A549 (cell line): ENCODE measurements at regions not wholly inside any gene's neighbourhood (a gene's known extent, or its start where the extent isn't known, plus 50 kb on each side); places are given as distances from the start of the nearest gene placed in this dataset.

Experiments used
- ATAC-seq, 2 experiments: fragments of 200-7000 bp in 1 of 2; fragments of >200 bp in 1 of 2; cut with Nextera tagmentation in 1 of 2; cut with Tn5 transposase in 1 of 2; 3 replicates each; pipeline versions ENCODE4 v1.8.0 to v1.9.1; 2018 to 2020; ENCODE audit warnings: mild to moderate bottlenecking in 1 of 2, moderate library complexity in 1 of 2
- CTCF ChIA-PET: fragments of 300-600 bp; sonication (Branson Sonifier 250); formaldehyde crosslinking; extraction: SDS; loops from one replicate; lab custom pipeline; 2021; ENCODE audit warnings: antibody characterized with exemption, inconsistent platforms; lab: Yijun Ruan, JAX
- POLR2A ChIA-PET: fragments of 350-600 bp; formaldehyde crosslinking; extraction: SDS; loops from one replicate; lab custom pipeline; 2021; ENCODE audit warnings: antibody characterized with exemption, inconsistent platforms; lab: Yijun Ruan, JAX
- DNase-seq, 2 experiments: peaks; one replicate each; pipeline versions ENCODE4 v3.0.0 to v3.0.0-alpha.2; 2011 to 2016; ENCODE audit warnings: low read depth in 1 of 2, low spot score in 1 of 2
- FAIRE-seq: peaks from 2 replicates; lab custom pipeline; 2011; peaks lifted over from hg19 to GRCh38; lab: Jason Lieb, UNC
- H3K27ac ChIP-seq, 2 experiments: fragments of >200 bp; sonication (Bioruptor Twin); formaldehyde crosslinking; 3 replicates each; pipeline ENCODE4 v1.5.1; 2016 to 2017
- H3K4me1 ChIP-seq: fragments of >200 bp; sonication (Bioruptor Twin); formaldehyde crosslinking; 3 replicates; pipeline ENCODE4 v1.6.1; 2016
- H3K4me2 ChIP-seq: fragments of >200 bp; sonication (Bioruptor Twin); formaldehyde crosslinking; 3 replicates; pipeline ENCODE4 v1.6.1; 2016
- H3K4me3 ChIP-seq: fragments of >200 bp; sonication (Bioruptor Twin); formaldehyde crosslinking; 3 replicates; pipeline ENCODE4 v1.5.1; 2016
- H3K9me3 ChIP-seq: fragments of >200 bp; sonication (Bioruptor Twin); formaldehyde crosslinking; 3 replicates; pipeline ENCODE4 v1.6.1; 2016
- BCL3 ChIP-seq: fragments of >200 bp; sonication (Bioruptor Twin); formaldehyde crosslinking; IDR thresholded peaks from 3 replicates; pipeline ENCODE4 v1.6.1; 2016
- CHD4 ChIP-seq: fragments of 200-600 bp; sonication (generic); IDR thresholded peaks from 2 replicates; pipeline ENCODE4 v1.6.1; 2016; ENCODE audit warnings: antibody characterized with exemption, mild to moderate bottlenecking, borderline replicate concordance
- CTCF ChIP-seq: fragments of >200 bp; sonication (Bioruptor Twin); formaldehyde crosslinking; IDR thresholded peaks from 3 replicates; pipeline ENCODE4 v1.5.1; 2016
- EHMT2 ChIP-seq: fragments of 200-600 bp; sonication (generic); IDR thresholded peaks from 2 replicates; pipeline ENCODE4 v1.6.1; 2016; ENCODE audit warnings: antibody characterized with exemption, low read depth, mild to moderate bottlenecking, moderate library complexity
- ESRRA ChIP-seq: fragments of 150-350 bp; IDR thresholded peaks from 2 replicates; pipeline ENCODE4 v1.6.1; 2014; ENCODE audit warnings: mild to moderate bottlenecking, low read length, borderline replicate concordance
- FOSB ChIP-seq: fragments of 250-450 bp; sonication (Bioruptor Pico); IDR thresholded peaks from 2 replicates; pipeline ENCODE4 v1.5.0; 2020; ENCODE audit warnings: mild to moderate bottlenecking, moderate library complexity
- HDAC2 ChIP-seq: fragments of 200-600 bp; sonication (generic); IDR thresholded peaks from 2 replicates; pipeline ENCODE4 v1.6.1; 2016
- HES2 ChIP-seq: fragments of >200 bp; sonication (Bioruptor Twin); formaldehyde crosslinking; IDR thresholded peaks from 2 replicates; pipeline ENCODE4 v1.6.1; 2016
- HEYL ChIP-seq: fragments of 250-450 bp; sonication (Bioruptor Pico); IDR thresholded peaks from 2 replicates; pipeline ENCODE4 v1.8.0; 2021; ENCODE audit warnings: mild to moderate bottlenecking, moderate library complexity
- HMGXB4 ChIP-seq: fragments of 250-450 bp; sonication (Bioruptor Pico); IDR thresholded peaks from 2 replicates; pipeline ENCODE4 v1.5.0; 2021; ENCODE audit warnings: mild to moderate bottlenecking, moderate library complexity, borderline replicate concordance
- MAFK ChIP-seq: fragments of 450-650 bp; IDR thresholded peaks from 2 replicates; pipeline ENCODE4 v1.6.1; 2014; ENCODE audit not compliant: partially characterized antibody
- MYC ChIP-seq: IDR thresholded peaks from 2 replicates; pipeline ENCODE4 v1.6.1; 2012; ENCODE audit warnings: mild to moderate bottlenecking, inconsistent platforms, low read length, improper control_type of control experiment, borderline replicate concordance
- NPAS2 ChIP-seq: fragments of 250-450 bp; sonication (Bioruptor Pico); IDR thresholded peaks from 2 replicates; pipeline ENCODE4 v1.8.0; 2022; ENCODE audit warnings: mild to moderate bottlenecking, moderate library complexity, borderline replicate concordance
- PHF8 ChIP-seq: fragments of 200-600 bp; sonication (generic); IDR thresholded peaks from 2 replicates; pipeline ENCODE4 v1.6.1; 2016; ENCODE audit warnings: low read depth, mild to moderate bottlenecking, antibody characterized with exemption, moderate library complexity, borderline replicate concordance
- POLR2A ChIP-seq: IDR thresholded peaks from 2 replicates; pipeline ENCODE4 v1.6.1; 2012; ENCODE audit warnings: mild to moderate bottlenecking, low read length
- RCOR1 ChIP-seq: fragments of 150-350 bp; IDR thresholded peaks from 2 replicates; pipeline ENCODE4 v1.6.1; 2014; ENCODE audit warnings: antibody characterized with exemption, low read length, low read depth
- RFX5 ChIP-seq: fragments of 450-650 bp; IDR thresholded peaks from 2 replicates; pipeline ENCODE4 v1.7.1; 2014; ENCODE audit warnings: antibody characterized with exemption, mild to moderate bottlenecking, moderate library complexity
- RNF2 ChIP-seq: fragments of 200-600 bp; sonication (generic); IDR thresholded peaks from 2 replicates; pipeline ENCODE4 v1.6.1; 2016; ENCODE audit warnings: low read depth, mild to moderate bottlenecking, antibody characterized with exemption, moderate library complexity, borderline replicate concordance
- USF2 ChIP-seq: fragments of 450-650 bp; IDR thresholded peaks from 2 replicates; pipeline ENCODE4 v1.6.1; 2014; ENCODE audit warnings: antibody characterized with exemption
- WGBS: methylation state at CpG from one replicate; pipeline ENCODE4 v1.1.6; 2017; ENCODE audit errors: missing lambda C conversion rate; 5-methylcytosine and 5-hydroxymethylcytosine counted together
- TF ChIP-seq, protein P1 (sequence below): fragments of 200-600 bp; sonication (generic); IDR thresholded peaks from 2 replicates; pipeline ENCODE4 v1.6.1; 2016; ENCODE audit warnings: antibody characterized with exemption, mild to moderate bottlenecking, moderate library complexity

- CTCF ChIA-PET = no interaction called here
- no peak for ATAC-seq
- 35% methylated on average over 1 of the region's 1 CpG for WGBS
- Histone ChIP-seq H3K4me3 (no peak overlapping the region), H3K4me1 (no peaks in the 10 kb centered on the region), H3K9me3 (no peaks in the 10 kb centered on the region), H3K4me2 (no peak overlapping the region)
- DNase-seq = no peak
- FAIRE-seq = peak; percentile 46
- no peak for TF ChIP-seq HES2
- TF ChIP-seq, all 56 proteins: peak for 0
- no peak overlapping the region for H3K27ac ChIP-seq
- POLR2A ChIA-PET = no interaction called here
Observed at GRCh38 chrX:34999702-35000101, 57.1 kb downstream of the FAM47B start.

GRCh38 chrX:35006361-35006760 lies 63.8 kb downstream of the FAM47B start:
- ChIA-PET POLR2A (no interaction called here), CTCF (no interaction called here)
- no peak for DNase-seq
- Histone ChIP-seq H3K9me3 (no peaks in the 10 kb centered on the region), H3K4me1 (no peaks in the 10 kb centered on the region), H3K27ac (no peak overlapping the region), H3K4me2 (no peak overlapping the region), H3K4me3 (no peak overlapping the region)
- FAIRE-seq = no peak
- TF ChIP-seq RFX5 = no peak
- no peak for TF ChIP-seq EHMT2
- no peak for TF ChIP-seq RCOR1
- TF ChIP-seq, protein P1, sequence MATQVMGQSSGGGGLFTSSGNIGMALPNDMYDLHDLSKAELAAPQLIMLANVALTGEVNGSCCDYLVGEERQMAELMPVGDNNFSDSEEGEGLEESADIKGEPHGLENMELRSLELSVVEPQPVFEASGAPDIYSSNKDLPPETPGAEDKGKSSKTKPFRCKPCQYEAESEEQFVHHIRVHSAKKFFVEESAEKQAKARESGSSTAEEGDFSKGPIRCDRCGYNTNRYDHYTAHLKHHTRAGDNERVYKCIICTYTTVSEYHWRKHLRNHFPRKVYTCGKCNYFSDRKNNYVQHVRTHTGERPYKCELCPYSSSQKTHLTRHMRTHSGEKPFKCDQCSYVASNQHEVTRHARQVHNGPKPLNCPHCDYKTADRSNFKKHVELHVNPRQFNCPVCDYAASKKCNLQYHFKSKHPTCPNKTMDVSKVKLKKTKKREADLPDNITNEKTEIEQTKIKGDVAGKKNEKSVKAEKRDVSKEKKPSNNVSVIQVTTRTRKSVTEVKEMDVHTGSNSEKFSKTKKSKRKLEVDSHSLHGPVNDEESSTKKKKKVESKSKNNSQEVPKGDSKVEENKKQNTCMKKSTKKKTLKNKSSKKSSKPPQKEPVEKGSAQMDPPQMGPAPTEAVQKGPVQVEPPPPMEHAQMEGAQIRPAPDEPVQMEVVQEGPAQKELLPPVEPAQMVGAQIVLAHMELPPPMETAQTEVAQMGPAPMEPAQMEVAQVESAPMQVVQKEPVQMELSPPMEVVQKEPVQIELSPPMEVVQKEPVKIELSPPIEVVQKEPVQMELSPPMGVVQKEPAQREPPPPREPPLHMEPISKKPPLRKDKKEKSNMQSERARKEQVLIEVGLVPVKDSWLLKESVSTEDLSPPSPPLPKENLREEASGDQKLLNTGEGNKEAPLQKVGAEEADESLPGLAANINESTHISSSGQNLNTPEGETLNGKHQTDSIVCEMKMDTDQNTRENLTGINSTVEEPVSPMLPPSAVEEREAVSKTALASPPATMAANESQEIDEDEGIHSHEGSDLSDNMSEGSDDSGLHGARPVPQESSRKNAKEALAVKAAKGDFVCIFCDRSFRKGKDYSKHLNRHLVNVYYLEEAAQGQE = no peak
- no peak for TF ChIP-seq CHD4
- TF ChIP-seq MYC = no peak
- no peak for TF ChIP-seq PHF8
- TF ChIP-seq CTCF = no peak
- no peak for ATAC-seq
- 0% methylated on average over 2 of the region's 2 CpGs for WGBS

- CTCF ChIA-PET = no interaction called here
Observed at GRCh38 chrX:35015621-35016020, 73.0 kb downstream of the FAM47B start.

GRCh38 chrX:35016051-35016450 lies 73.5 kb downstream of the FAM47B start:
- ChIA-PET POLR2A (no interaction called here), CTCF (no interaction called here)
- H3K27ac ChIP-seq = no peak overlapping the region
- WGBS = 40% methylated on average over 2 of the region's 2 CpGs
- H3K4me3 ChIP-seq = no peak overlapping the region
- DNase-seq (no peak), ATAC-seq (no peak), FAIRE-seq (peak; percentile 94)
- no peak overlapping the region for H3K4me2 ChIP-seq
- H3K4me1 ChIP-seq = no peaks in the 10 kb centered on the region
- no peaks in the 10 kb centered on the region for H3K9me3 ChIP-seq
- TF ChIP-seq HEYL (CRISPR knock-in tag) (no peak), HMGXB4 (CRISPR knock-in tag) (no peak), CHD4 (no peak), BCL3 (no peak), HDAC2 (no peak), RNF2 (no peak), USF2 (no peak), ESRRA (no peak), NPAS2 (CRISPR knock-in tag) (no peak)

More at GRCh38 chrX:35015621-35016020, 73.0 kb downstream of the FAM47B start:
- WGBS = 11% methylated on average over 1 of the region's 1 CpG
- H3K4me3 ChIP-seq = no peak overlapping the region
- no peak overlapping the region for H3K4me2 ChIP-seq
- no peak overlapping the region for H3K27ac ChIP-seq
- TF ChIP-seq CHD4 (no peak), POLR2A (no peak), FOSB (no peak), MAFK (peak; percentile 87)
- FAIRE-seq (no peak), ATAC-seq (no peak), DNase-seq (no peak)
- POLR2A ChIA-PET = no interaction called here
- H3K9me3 ChIP-seq = no peaks in the 10 kb centered on the region
- H3K4me1 ChIP-seq = no peaks in the 10 kb centered on the region
